GM19463 (cell line): ENCODE measurements at regions not wholly inside any gene's neighbourhood (a gene's known extent, or its start where the extent isn't known, plus 50 kb on each side); places are given as distances from the start of the nearest gene placed in this dataset.

Source experiments
- ATAC-seq: cut with Tn5 transposase; IDR thresholded peaks from one replicate; pipeline ENCODE4 v1.9.1; 2021; ENCODE audit warnings: mild to moderate bottlenecking, moderate library complexity; ENCODE audit not compliant: unreplicated experiment

GRCh38 chr20:52785679-52786078 is 186.5 kb upstream of the TSHZ2 start:
- ATAC-seq = no peak

DNA sequence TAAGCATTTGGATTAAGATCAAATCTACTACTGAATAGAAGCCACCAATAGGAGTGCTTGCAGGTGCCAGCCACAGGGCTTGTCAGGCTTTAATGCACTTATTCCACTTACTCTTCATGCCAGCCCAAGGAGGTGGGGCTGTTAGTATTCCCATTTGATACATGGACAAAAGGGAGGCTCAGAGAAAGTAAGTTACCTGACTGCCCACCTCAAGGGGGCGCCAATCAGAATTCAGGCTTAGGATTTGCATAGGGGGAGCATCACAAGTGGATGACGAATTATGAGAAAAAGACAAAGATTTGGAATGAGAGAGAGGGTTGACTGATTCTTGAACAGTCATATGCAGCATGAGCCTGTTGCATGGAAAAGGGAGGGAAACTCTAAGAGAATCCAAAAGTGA is 188.4 kb upstream of the TSHZ2 start:
- no peak for ATAC-seq

DNA sequence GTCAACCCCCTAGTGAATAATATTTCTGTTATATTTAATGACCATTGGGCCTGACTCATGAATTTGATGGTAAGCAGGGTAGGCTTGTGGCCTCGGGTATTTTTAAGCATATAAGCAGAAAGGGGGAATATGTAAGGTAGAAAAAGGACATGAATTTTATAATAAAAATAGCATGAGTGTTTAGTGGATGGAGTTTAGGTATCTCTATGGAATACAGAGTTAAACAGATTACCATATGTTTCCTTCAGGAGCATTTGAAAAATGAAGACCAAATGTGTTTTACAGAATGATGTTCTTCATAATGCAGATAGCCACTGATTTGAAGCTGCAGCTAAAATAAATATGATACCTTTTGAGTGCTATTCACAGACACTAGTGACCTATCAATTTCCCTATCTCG is 191.7 kb upstream of the TSHZ2 start:
- no peak for ATAC-seq

- ATAC-seq = no peak
Measured at GRCh38 chr20:52779125-52779524, 193.0 kb upstream of the TSHZ2 start.

DNA sequence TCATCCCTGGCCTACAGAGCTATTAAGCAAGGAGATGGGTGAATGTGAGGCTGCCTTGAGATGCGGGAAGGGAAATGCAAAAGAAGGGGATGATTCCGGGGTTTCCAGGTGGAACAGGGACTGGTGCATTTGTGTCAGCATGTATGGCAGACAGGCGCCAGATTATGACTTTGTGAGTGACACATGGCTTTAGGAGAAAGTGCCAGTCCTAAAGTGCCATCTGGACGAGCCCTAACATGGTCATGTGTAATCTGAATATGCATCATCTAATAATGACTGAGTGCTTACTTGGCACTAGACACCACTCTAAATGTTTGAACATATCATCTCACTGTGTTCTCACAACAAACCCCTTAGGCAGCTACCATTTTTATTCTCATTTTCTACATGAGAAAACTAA is 195.0 kb upstream of the TSHZ2 start:
- ATAC-seq = no peak

DNA sequence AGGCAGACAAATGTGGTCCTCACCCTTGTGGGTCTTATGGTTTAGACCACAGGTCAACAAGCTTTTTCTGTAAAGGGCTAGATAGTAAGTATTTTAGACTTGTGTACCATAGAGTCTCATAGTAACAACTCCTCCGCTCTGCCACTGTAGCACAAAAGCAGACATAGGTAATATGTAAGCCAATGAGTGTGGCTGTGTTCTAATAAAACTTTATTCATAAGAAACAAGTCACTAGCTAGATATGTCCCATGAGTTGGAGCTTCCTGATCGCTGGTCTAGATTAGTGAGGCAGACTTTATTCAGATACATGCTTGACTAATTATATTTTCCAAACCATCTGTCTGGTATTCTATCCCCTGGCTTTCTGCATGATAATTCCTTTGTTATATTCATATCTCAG is 196.4 kb upstream of the TSHZ2 start:
- ATAC-seq = no peak

- ATAC-seq = no peak
Measured at GRCh38 chr20:52768694-52769093, 203.5 kb upstream of the TSHZ2 start.

- ATAC-seq = no peak
Measured at GRCh38 chr20:52766645-52767435, 205.3 kb upstream of the TSHZ2 start.

- no peak for ATAC-seq
Measured at GRCh38 chr20:52763321-52763853, 208.8 kb upstream of the TSHZ2 start.

DNA sequence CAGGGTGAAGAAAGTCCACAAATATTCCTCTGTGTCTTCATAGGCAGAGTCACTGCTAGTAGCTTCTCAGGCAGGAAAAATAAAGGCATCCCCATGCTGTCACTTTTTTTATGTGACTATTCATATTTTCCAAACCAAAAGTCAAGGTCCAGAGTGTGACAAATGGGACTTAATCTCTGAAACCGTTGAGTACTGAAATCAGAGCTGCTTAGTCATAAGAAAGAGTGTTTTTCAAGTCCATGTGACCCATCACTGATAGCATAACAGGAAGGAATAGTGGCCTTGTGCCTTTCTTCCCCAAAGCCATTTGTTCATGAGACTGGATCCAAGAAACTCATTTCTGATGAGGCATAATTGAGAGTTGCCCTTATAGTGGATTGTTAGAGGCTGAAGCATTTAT is 210.3 kb upstream of the TSHZ2 start:
- no peak for ATAC-seq

DNA sequence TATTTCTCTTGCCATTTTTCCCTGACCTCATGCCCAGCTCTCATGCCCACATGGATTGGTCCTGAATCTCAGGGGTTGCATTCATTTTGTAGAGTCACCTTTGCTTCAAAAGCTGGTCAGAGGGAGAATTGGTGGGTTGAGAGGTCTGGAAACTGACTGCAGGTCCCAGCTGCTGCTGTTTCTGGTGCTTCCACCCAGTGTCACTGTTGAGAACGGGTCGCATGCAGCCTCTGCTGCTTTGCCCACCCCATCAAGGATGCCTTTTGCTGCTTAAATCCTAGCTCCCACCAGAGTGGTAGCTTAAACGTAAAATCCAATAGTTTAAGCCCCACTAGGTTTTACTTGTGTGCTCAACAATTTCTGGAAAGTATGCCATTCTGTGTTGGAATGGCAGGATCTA is 211.4 kb upstream of the TSHZ2 start:
- no peak for ATAC-seq

DNA sequence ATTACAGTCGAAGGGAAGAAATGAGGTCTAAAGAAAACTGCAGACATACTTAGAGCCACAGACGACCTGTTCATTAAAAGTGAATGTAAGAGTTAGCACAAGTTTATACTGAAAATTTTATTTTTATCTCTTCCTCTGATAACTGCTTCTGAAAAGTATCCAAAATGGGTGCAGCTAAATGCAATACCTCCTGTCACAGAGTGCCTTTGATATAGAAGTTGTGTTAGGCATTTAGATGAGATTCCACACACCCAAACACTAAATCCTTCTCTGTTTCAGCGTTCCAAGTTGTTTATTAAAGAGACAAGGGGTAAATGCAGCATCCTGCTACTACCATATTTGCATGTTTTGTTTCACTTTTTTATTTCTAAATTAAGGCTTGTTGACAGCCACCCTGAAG is 214.7 kb upstream of the TSHZ2 start:
- ATAC-seq = no peak

- no peak for ATAC-seq
Measured at GRCh38 chr20:52755744-52756143, 216.4 kb upstream of the TSHZ2 start.

- no peak for ATAC-seq
Measured at GRCh38 chr20:52754366-52754765, 217.8 kb upstream of the TSHZ2 start.

DNA sequence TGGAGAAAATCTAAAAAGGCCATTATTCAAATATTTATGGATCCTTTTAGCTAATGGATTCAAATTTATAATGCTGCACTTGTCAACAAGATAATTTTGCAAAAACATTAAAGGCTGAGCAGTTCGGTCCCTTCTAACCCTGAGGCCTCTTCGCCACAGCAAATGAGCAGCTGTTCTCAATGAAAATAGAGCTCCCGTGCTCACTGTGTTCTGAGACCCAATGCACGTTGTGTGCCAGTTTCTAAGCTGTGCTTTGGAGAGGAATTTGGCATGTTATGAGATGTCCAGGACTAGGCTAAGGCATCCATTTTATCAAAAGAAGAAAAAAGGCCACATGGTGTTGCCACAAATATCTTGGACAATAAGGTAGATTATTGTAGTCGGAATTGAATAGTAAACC is 220.1 kb upstream of the TSHZ2 start:
- no peak for ATAC-seq

DNA sequence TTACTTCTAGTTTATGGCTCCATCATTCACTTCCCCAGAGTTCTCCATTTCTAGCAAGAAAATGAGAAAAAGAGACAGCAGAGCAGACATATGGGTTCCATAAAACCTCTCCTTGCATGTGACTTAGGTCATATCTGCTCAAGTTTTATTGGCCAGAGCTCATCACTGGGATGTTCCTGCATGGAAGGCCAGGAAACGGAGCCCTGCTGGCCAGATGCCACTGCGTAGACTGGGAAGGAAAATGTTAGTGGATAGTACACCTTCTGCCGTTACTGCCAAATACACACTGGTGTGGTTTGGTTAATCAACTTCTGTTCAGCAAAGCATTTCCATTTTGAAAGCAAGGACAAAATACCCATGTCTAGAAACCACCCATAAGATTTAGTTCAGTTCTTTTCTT is 220.6 kb upstream of the TSHZ2 start:
- no peak for ATAC-seq

DNA sequence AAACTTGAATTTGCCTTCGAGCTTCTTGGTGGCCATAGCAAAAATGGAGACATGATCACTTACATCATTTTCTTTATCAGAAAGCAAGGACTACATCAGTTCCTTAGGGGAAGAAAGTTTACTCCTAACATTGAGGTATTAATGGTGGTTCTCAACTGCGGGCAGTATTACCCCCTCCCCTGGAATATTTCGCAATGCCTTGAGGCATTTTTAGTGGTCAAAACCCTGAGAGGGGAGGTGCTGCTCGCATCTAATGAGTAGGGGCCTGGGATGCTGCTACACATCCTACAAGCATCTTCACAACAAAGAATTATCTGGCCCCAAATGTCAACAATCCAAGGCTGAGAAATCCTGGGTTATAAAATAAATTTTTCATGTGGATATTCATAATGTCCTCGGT is 222.2 kb upstream of the TSHZ2 start:
- no peak for ATAC-seq

- ATAC-seq = no peak
Measured at GRCh38 chr20:52748990-52749389, 223.2 kb upstream of the TSHZ2 start.

GRCh38 chr20:52748285-52748932 is 223.7 kb upstream of the TSHZ2 start:
- ATAC-seq = no peak

DNA sequence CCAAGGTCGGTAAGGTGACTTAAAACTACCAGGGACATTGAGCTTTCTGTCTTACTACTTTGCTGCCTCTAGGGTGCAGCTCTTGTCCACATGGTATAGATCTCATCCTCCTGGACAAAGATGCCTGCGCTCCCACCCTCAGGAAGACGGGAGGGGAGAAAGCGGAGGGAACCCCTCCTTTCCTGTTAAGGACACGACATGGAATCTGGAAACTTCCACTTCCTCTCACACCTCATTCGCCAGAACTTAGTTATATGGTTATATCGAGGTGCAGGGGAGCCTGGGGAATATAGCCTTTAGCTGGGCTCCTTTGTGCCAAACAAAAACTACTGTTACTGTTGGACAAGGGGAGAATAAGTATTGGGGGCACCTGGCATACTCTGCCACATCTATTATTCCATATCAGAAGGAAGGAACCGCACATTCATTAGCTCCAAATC is 224.3 kb upstream of the TSHZ2 start:
- ATAC-seq = no peak

DNA sequence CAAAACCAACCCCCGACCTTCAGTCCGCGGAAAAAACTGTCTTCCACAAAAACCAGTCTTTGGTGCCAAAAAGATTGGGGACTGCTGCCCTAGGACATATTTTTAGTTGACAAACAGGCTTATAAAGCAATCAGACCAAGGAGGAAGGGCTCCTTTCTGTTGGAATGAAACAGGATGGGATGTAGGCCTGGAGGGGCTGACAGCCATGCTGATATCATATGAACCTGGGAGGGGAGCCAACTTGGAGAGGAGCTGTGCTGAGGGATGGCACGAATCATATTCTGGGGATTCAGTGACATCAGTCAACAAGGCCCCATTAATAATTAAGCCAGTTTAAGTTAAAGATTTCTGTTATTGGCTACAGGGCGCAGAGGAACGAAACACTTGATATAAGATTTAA is 225.4 kb upstream of the TSHZ2 start:
- no peak for ATAC-seq

DNA sequence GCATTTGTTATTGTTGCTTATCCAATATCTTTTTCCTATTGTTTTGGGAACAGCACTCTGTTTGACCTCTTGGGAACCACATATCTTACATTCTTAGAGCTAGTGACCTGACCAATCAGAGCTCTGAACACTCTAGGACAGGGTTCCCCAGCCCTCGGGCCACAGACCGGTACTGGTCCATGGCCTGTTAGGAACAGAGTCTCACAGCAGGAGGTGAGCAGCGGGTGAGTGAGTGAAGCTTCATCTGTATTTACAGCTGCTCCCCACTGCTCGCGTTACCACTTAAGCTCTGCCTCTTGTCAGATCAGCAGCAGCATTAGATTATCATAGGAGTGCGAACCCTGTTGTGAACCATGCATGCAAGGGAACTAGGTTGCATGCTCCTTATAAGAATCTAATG is 226.0 kb upstream of the TSHZ2 start:
- no peak for ATAC-seq
